Peyer's patch (tissue), 4 donors: ENCODE measurements at regions not wholly inside any gene's neighbourhood (a gene's known extent, or its start where the extent isn't known, plus 50 kb on each side); places are given as distances from the start of the nearest gene placed in this dataset.

Source experiments
- CTCF ChIP-seq, 6 experiments: fragments of 450-650 bp in 4 of 6; fragments of 200-600 bp in 2 of 6; sonication (generic) in 1 of 6; IDR thresholded peaks; one replicate each; pipeline ENCODE4 v1.5.1; 2017 to 2019; ENCODE audit warnings: antibody characterized with exemption in 6 of 6, mild to moderate bottlenecking in 3 of 6, moderate library complexity in 1 of 6
- POLR2A ChIP-seq, 2 donors: fragments of 450-650 bp; IDR thresholded peaks; one replicate each; pipeline ENCODE4 v1.5.1; 2017; ENCODE audit warnings: antibody characterized with exemption in 2 of 2, mild to moderate bottlenecking in 2 of 2, moderate library complexity in 2 of 2

GRCh38 chr3:144102421-144102820, 130.8 kb downstream of the DIPK2A start:
- TF ChIP-seq CTCF (IDR thresholded peaks at IDR 0.05) (no peak), POLR2A (IDR thresholded peaks at IDR 0.05) (no peak)
